ENCODE measurements at regions not wholly inside any gene's neighbourhood (a gene's known extent, or its start where the extent isn't known, plus 50 kb on each side); places are given as distances from the start of the nearest gene placed in this dataset.

DNA sequence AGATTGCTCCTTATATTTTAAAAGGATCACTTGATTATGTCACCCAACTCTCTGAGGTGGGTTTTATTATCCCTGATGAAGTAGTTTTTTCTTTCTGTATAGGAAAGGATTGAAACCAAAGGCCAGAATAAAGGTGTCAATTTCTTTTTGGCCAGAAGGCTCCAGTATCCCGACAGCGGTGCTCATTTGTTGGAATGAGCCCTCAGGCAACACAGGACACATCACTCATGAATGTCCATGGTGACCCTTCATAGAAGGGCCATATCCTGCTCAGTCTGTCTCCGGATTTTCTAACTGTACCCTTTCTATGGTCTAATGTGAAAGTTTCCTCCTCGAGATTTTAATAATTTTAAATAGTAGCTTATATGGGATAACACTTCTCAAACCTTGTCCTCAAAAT, 171.3 kb upstream of the USP24 start:
- intact Hi-C loops (cut with micrococcal nuclease; ENCODE audit: unreplicated experiment): no loop called here
- POLR2A ChIA-PET: interaction anchor here (0.7 kb wide), 1 partner anchor 1049 kb away, joined by 3 read pairs; no protein-coding TSS in a partner anchor
- no peaks in the 10 kb centered on the region for H3K36me3 ChIP-seq (ENCODE audit: insufficient read depth, low read length)

DNA sequence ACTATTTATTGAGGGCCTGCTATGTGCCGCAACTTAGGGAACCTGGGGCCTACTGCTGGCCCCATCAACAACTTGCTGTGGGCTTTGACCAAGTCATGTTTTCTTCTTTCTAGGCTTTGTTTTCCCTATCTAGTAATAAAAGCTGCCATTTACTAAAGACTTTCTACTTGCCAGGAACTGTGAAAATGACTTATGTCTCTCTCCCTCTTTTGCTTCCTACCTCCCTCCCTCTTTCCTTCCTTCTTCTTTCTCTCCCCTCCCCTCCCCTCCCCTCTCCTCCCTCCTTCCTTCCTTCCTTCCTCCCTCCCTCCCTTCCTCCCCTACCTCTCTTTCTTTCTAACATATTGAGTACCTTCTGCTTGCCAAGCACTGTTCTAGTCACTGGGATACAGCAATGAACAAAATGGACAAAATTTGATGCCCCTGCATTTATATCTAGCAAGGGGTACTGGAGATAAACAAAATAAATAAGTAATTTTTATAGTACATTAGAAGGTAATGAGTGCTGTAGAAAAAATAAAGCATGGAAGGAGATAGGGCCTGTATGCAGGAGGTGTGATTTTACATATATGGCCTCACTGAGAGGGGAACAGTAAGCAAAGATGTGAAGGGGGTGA, 170.3 kb upstream of the USP24 start:
- intact Hi-C loops (cut with micrococcal nuclease; ENCODE audit: unreplicated experiment): no loop called here
- H3K9me2 ChIP-seq (ENCODE audit: insufficient read depth, low read length): no peaks in the 10 kb centered on the region
- no peak overlapping the region for H2AFZ ChIP-seq (ENCODE audit: low read length)
- H3K4me2 ChIP-seq (ENCODE audit: low read length): no peak overlapping the region
- DNase-seq (ENCODE audit: low spot score): no peak
- POLR2A ChIA-PET: no interaction called here
- no peaks in the 10 kb centered on the region for H3K36me3 ChIP-seq (ENCODE audit: insufficient read depth, low read length)
- peaks cover 5% of the 10 kb centered on the region; the same call in 1 of the 2 replicates for H3K9me3 ChIP-seq (ENCODE audit: low read length)
- no peaks in the 10 kb centered on the region for H3K79me2 ChIP-seq (ENCODE audit: insufficient read depth, low read depth, low read length)
- no peak overlapping the region for H3K4me3 ChIP-seq (ENCODE audit: low read depth, low read length, poor library complexity, severe bottlenecking)
- no peak for TF ChIP-seq EZH2phosphoT487 (IDR thresholded peaks at IDR 0.05; ENCODE audit: borderline replicate concordance, low read depth, low read length)
- TF ChIP-seq, protein P1, sequence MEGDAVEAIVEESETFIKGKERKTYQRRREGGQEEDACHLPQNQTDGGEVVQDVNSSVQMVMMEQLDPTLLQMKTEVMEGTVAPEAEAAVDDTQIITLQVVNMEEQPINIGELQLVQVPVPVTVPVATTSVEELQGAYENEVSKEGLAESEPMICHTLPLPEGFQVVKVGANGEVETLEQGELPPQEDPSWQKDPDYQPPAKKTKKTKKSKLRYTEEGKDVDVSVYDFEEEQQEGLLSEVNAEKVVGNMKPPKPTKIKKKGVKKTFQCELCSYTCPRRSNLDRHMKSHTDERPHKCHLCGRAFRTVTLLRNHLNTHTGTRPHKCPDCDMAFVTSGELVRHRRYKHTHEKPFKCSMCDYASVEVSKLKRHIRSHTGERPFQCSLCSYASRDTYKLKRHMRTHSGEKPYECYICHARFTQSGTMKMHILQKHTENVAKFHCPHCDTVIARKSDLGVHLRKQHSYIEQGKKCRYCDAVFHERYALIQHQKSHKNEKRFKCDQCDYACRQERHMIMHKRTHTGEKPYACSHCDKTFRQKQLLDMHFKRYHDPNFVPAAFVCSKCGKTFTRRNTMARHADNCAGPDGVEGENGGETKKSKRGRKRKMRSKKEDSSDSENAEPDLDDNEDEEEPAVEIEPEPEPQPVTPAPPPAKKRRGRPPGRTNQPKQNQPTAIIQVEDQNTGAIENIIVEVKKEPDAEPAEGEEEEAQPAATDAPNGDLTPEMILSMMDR (conservative IDR thresholded peaks at IDR 0.05; ENCODE audit: low read length): no peak
- H4K20me1 ChIP-seq (ENCODE audit: insufficient read depth, low read length): no peaks in the 10 kb centered on the region
- no peaks in the 10 kb centered on the region for H3K4me1 ChIP-seq (ENCODE audit: insufficient read depth, low read length, poor library complexity, severe bottlenecking)
- CTCF ChIA-PET (ENCODE audit: unreplicated experiment): no interaction called here
- H3K27ac ChIP-seq (ENCODE audit: low read depth, low read length, poor library complexity, severe bottlenecking): no peak overlapping the region
- no TSS peak for BruUV-seq (replicated peaks)

More for the DNA sequence above, 171.3 kb upstream of the USP24 start:
- BruUV-seq (replicated peaks): no TSS peak
- peaks cover 5% of the 10 kb centered on the region; the same call in 1 of the 2 replicates for H3K9me3 ChIP-seq (ENCODE audit: low read length)
- H3K4me1 ChIP-seq (ENCODE audit: insufficient read depth, low read length, poor library complexity, severe bottlenecking): no peaks in the 10 kb centered on the region
- no peaks in the 10 kb centered on the region for H4K20me1 ChIP-seq (ENCODE audit: insufficient read depth, low read length)
- H3K79me2 ChIP-seq (ENCODE audit: insufficient read depth, low read depth, low read length): no peaks in the 10 kb centered on the region
- no peak overlapping the region for H3K4me3 ChIP-seq (ENCODE audit: low read depth, low read length, poor library complexity, severe bottlenecking)
- H3K27ac ChIP-seq (ENCODE audit: low read depth, low read length, poor library complexity, severe bottlenecking): no peak overlapping the region
- no peak overlapping the region for H2AFZ ChIP-seq (ENCODE audit: low read length)
- no peak overlapping the region for H3K4me2 ChIP-seq (ENCODE audit: low read length)
- no peak for DNase-seq (ENCODE audit: low spot score)
- TF ChIP-seq, protein P1 (conservative IDR thresholded peaks at IDR 0.05; ENCODE audit: low read length): no peak
- TF ChIP-seq EZH2phosphoT487 (IDR thresholded peaks at IDR 0.05; ENCODE audit: borderline replicate concordance, low read depth, low read length): no peak
- CTCF ChIA-PET (ENCODE audit: unreplicated experiment): no interaction called here
- H3K9me2 ChIP-seq (ENCODE audit: insufficient read depth, low read length): no peaks in the 10 kb centered on the region

GRCh38 chr1:55384637-55385036, 169.5 kb upstream of the USP24 start:
- Histone ChIP-seq H4K20me1 (ENCODE audit: insufficient read depth, low read length) (no peaks in the 10 kb centered on the region), H2AFZ (ENCODE audit: low read length) (no peak overlapping the region), H3K79me2 (ENCODE audit: insufficient read depth, low read depth, low read length) (no peaks in the 10 kb centered on the region), H3K9me3 (ENCODE audit: low read length) (peaks cover 5% of the 10 kb centered on the region; the same call in 1 of the 2 replicates), H3K4me2 (ENCODE audit: low read length) (no peak overlapping the region), H3K4me3 (ENCODE audit: low read depth, low read length, poor library complexity, severe bottlenecking) (no peak overlapping the region), H3K27ac (ENCODE audit: low read depth, low read length, poor library complexity, severe bottlenecking) (no peak overlapping the region), H3K9me2 (ENCODE audit: insufficient read depth, low read length) (no peaks in the 10 kb centered on the region), H3K36me3 (ENCODE audit: insufficient read depth, low read length) (no peaks in the 10 kb centered on the region), H3K4me1 (ENCODE audit: insufficient read depth, low read length, poor library complexity, severe bottlenecking) (no peaks in the 10 kb centered on the region)
- TF ChIP-seq, protein P1 (conservative IDR thresholded peaks at IDR 0.05; ENCODE audit: low read length): no peak
- no peak for TF ChIP-seq EZH2phosphoT487 (IDR thresholded peaks at IDR 0.05; ENCODE audit: borderline replicate concordance, low read depth, low read length)
- ChIA-PET CTCF (ENCODE audit: unreplicated experiment) (no interaction called here), POLR2A (no interaction called here)
- BruUV-seq (replicated peaks): no TSS peak
- DNase-seq (ENCODE audit: low spot score): no peak
- intact Hi-C loops (cut with micrococcal nuclease; ENCODE audit: unreplicated experiment): no loop called here
